Ascending aorta (tissue), 2 donors: ENCODE measurements at regions not wholly inside any gene's neighbourhood (a gene's known extent, or its start where the extent isn't known, plus 50 kb on each side); places are given as distances from the start of the nearest gene placed in this dataset.
A peak's percentile ranks its signal among the peaks of the same experiment; 100 is the strongest.

Source experiments
- DNase-seq, 2 donors: peaks; one replicate each; pipeline ENCODE4 v3.0.0-alpha.2; 2019; ENCODE audit warnings: low spot score in 2 of 2
- H3K27ac ChIP-seq, 2 donors: fragments of 200-600 bp; sonication (generic); one replicate each; pipeline ENCODE4 v1.5.1; 2016 to 2017; ENCODE audit warnings: mild to moderate bottlenecking in 1 of 2
- H3K27me3 ChIP-seq: fragments of 200-600 bp; sonication (generic); one replicate; pipeline ENCODE4 v1.5.1; 2017
- H3K36me3 ChIP-seq, 2 donors: fragments of 200-600 bp; sonication (generic); one replicate each; pipeline ENCODE4 v1.5.1; 2016
- H3K4me1 ChIP-seq, 2 donors: fragments of 200-600 bp; sonication (generic); one replicate each; pipeline ENCODE4 v1.5.1; 2016 to 2017; ENCODE audit warnings: mild to moderate bottlenecking in 1 of 2
- H3K4me3 ChIP-seq, 2 donors: fragments of 200-600 bp; sonication (generic); one replicate each; pipeline ENCODE4 v1.5.1; 2016 to 2017; ENCODE audit warnings: mild to moderate bottlenecking in 1 of 2
- H3K9me3 ChIP-seq, 2 donors: fragments of 200-600 bp; sonication (generic); one replicate each; pipeline ENCODE4 v1.5.1; 2016
- intact Hi-C: fragments of 100-400 bp; cut with DNase I; formaldehyde crosslinking; loops from one replicate; pipeline ENCODE4 v1.15.1; 2023
- TF ChIP-seq, protein P1 (sequence below), 3 experiments: fragments of 200-600 bp in 2 of 3; fragments of 450-650 bp in 1 of 3; sonication (generic) in 2 of 3; IDR thresholded peaks; one replicate each; pipeline ENCODE4 v1.5.1; 2016 to 2019; ENCODE audit warnings: antibody characterized with exemption in 3 of 3, mild to moderate bottlenecking in 1 of 3, moderate library complexity in 1 of 3

DNA sequence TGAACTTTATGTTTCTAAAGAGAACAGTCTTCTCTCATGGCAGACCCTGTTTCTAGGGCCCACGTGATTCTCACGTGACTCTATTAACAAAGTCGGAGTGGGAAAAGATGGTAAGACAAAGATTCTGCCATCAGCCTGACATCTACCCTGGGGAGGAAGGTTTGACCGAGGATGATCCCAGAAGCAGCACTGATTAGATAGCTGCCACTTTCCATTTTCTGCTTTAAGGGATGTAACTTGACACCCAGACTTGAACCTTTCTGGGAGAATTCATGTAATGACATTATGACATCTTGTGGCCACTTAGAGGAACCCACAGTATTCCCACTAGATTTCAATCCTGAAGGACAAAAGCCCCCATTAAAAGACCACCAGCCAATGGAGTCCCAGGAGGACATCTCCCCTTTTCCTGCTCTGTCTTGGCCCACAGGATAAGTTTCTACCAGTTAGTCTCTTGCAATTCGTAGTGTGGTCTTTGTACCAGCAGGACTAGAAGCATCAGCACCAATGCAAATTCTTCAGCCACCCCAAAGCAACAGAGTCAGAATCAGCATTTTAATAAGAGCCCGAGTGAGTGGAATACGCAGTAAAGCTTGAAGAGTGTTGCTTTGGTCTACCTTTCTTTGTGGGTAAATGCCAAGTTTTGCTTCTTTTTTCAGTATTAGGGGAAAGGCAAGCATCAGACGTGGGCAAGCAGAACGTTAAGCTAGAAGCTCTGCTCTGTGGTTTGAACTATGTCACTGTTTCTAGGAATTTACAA, 480.5 kb upstream of the PROK2 start:
- Histone ChIP-seq H3K27ac (no peak overlapping the region), H3K27me3 (no peaks in the 10 kb centered on the region), H3K9me3 (no peaks in the 10 kb centered on the region), H3K4me3 (no peak overlapping the region), H3K36me3 (no peaks in the 10 kb centered on the region), H3K4me1 (peaks cover 0 to 23% of the 10 kb centered on the region in 2 donors)
- intact Hi-C loops, result loop anchor here (10.0 kb wide), 1 partner anchor 399 kb away; no protein-coding TSS in a partner anchor
- no peak for DNase-seq
- TF ChIP-seq, protein P1, sequence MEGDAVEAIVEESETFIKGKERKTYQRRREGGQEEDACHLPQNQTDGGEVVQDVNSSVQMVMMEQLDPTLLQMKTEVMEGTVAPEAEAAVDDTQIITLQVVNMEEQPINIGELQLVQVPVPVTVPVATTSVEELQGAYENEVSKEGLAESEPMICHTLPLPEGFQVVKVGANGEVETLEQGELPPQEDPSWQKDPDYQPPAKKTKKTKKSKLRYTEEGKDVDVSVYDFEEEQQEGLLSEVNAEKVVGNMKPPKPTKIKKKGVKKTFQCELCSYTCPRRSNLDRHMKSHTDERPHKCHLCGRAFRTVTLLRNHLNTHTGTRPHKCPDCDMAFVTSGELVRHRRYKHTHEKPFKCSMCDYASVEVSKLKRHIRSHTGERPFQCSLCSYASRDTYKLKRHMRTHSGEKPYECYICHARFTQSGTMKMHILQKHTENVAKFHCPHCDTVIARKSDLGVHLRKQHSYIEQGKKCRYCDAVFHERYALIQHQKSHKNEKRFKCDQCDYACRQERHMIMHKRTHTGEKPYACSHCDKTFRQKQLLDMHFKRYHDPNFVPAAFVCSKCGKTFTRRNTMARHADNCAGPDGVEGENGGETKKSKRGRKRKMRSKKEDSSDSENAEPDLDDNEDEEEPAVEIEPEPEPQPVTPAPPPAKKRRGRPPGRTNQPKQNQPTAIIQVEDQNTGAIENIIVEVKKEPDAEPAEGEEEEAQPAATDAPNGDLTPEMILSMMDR (IDR thresholded peaks at IDR 0.05), result peak; percentile 4 to 29 (median 6)

DNA sequence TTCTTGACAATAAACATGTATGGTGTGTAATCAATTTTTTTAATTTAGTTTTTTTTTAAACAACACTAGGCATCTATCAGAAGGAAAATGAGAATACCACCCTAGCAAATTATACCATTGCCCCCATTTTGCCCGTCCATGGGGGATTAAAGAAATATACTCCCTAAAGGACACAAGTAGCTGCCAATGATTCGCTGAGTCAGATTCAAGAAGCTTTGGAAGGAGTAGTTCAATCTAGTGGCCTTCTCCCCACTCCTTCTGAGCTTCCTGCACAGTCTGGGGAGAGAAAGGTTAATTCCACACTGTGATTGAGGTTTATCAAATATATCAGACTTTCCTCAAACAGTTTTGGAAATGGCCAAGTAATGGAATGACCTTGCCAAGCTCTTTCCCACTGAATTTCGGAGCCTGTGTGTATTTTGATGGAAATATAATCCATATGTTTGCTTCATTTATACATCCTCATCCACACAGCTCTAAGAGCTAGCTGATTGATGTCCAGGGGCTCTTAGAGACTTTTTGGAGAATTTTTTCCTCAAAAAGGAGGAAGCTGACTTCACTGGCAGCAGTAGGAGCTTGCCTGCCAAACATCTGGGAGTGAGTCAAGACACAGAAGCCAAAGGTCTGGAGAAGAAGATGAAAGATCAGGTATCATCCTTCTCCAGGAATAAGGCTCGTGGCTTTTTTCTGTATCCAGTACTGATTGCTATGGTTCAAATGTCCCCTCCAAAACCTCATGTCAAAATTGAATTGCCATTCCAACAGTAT, 478.5 kb upstream of the PROK2 start:
- intact Hi-C loops, result loop anchor here (5.0 to 10.0 kb wide), 2 partner anchors 306 to 401 kb away; no protein-coding TSS in a partner anchor
- no peak overlapping the region for H3K27ac ChIP-seq

DNA sequence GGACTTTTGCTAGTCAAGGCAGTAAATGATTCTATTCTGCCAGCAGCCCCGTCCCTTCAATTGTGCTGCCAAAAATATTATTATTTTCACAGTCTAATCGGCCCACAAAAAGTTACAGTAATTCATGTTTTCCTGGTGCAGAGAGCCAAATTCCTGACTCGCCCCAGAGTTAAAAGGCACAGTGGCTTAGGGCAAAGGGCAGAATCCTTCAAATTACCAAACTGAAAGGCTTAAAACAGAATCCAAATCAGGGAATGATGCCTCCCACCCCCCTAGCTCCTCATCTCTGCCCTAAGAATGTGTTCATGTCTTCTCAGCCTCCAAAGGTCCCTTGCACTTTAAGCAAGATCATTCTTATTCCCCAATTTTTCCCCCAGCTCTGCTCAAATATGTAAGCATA, 477.8 kb upstream of the PROK2 start:
- Histone ChIP-seq H3K36me3 (no peaks in the 10 kb centered on the region), H3K27ac (no peak overlapping the region), H3K4me3 (no peak overlapping the region), H3K4me1 (peaks cover 0 to 19% of the 10 kb centered on the region in 2 donors), H3K27me3 (no peaks in the 10 kb centered on the region), H3K9me3 (no peaks in the 10 kb centered on the region)
- intact Hi-C loops, result loop anchor here (5.0 to 10.0 kb wide), 2 partner anchors 305 to 402 kb away; no protein-coding TSS in a partner anchor
- DNase-seq, result no peak
- TF ChIP-seq, protein P1 (IDR thresholded peaks at IDR 0.05), result no peak

More for the DNA sequence above, 478.5 kb upstream of the PROK2 start:
- H3K27me3 ChIP-seq, result no peaks in the 10 kb centered on the region
- peaks cover 0 to 19% of the 10 kb centered on the region in 2 donors for H3K4me1 ChIP-seq
- no peak for DNase-seq
- H3K9me3 ChIP-seq, result no peaks in the 10 kb centered on the region
- TF ChIP-seq, protein P1 (IDR thresholded peaks at IDR 0.05), result no peak
- no peak overlapping the region for H3K4me3 ChIP-seq
- no peaks in the 10 kb centered on the region for H3K36me3 ChIP-seq

DNA sequence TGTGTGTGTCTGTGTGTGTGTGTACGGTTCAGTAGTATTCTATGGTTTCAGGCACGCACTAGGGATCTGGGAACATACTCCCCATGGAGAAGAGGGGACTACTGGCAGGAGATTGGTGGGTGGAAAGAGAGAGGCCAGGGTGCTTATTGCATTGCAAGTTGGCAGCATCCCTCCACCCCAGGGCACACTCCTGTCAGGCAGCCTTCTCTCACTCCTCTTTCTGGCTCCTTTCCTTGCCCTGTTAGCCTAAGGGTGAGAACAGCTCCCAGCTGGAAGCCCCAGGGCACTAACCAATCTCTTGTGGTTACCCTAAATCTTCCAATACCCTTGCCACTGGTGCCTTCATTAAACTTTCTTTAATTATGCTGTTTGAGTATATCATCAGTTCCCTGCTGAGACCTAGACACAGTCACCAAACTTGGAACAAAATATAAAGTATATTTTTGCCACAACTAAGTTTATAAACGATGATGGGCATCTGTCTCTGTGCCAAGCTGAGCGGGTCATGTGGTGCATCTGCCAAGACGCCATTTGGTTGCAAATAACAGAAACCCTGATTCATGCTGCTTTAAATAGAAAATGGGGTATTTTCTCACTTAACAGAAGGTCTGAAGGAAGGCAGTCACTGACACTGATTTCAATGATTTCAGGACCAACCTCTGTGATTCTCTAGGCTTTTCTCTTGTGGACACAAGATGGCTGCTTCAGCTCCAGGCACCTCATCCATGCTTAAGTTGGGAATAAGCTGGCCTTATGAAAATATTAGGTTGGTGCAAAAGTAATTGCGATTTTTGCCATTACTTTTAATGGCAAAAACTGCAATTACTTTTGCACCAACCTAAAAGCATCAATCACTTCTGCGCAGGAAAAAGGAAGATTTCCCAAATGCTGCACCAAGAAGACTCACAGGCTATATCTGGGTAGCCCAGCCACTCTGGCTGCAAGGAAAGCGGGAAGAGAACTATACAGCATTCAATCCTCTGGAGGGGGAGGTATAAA, 476.9 kb upstream of the PROK2 start:
- H3K27ac ChIP-seq, result no peak overlapping the region
- intact Hi-C loops, result loop anchor here (5.0 to 10.0 kb wide), 2 partner anchors 305 to 403 kb away; no protein-coding TSS in a partner anchor
- H3K4me3 ChIP-seq, result no peak overlapping the region
- H3K4me1 ChIP-seq, result peaks cover 0 to 19% of the 10 kb centered on the region in 2 donors
- H3K36me3 ChIP-seq, result no peaks in the 10 kb centered on the region
- TF ChIP-seq, protein P1 (IDR thresholded peaks at IDR 0.05), result no peak
- no peaks in the 10 kb centered on the region for H3K27me3 ChIP-seq
- H3K9me3 ChIP-seq, result no peaks in the 10 kb centered on the region
- DNase-seq, result peak in 1 of 2 donors; percentile 74

DNA sequence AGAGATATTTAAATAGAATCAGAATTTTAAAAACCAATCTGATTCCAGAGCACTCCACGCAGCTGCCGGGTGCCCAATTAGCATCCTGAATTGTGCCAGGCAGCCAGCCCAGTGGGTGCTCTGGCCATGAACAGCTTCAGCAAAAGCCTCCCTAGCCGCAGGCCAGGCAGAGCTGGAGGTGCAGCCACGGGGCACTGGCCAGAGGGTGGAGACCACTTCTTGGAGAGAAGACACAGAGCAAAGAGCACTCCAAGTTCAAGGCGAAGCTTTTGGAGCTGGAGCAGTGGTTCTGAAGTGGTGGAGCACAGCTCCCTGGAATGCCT, 475.6 kb upstream of the PROK2 start:
- DNase-seq, result no peak
- TF ChIP-seq, protein P1 (IDR thresholded peaks at IDR 0.05), result no peak
- Histone ChIP-seq H3K4me3 (no peak overlapping the region), H3K27me3 (no peaks in the 10 kb centered on the region), H3K9me3 (no peaks in the 10 kb centered on the region), H3K4me1 (peaks cover 6 to 26% of the 10 kb centered on the region in 2 donors), H3K36me3 (no peaks in the 10 kb centered on the region), H3K27ac (no peak overlapping the region)
- intact Hi-C loops, result loop anchor here (5.0 to 10.0 kb wide), 2 partner anchors 303 to 404 kb away; no protein-coding TSS in a partner anchor
